Right lobe of liver (tissue), 4 donors: ENCODE measurements at regions not wholly inside any gene's neighbourhood (a gene's known extent, or its start where the extent isn't known, plus 50 kb on each side); places are given as distances from the start of the nearest gene placed in this dataset.

ENCODE experiments used
- CTCF ChIP-seq, 4 donors: fragments of 200-600 bp in 3 of 4; fragments of 450-650 bp in 1 of 4; IDR thresholded peaks; one replicate each; pipeline versions ENCODE4 v1.5.1 to v1.8.0; 2016 to 2022; ENCODE audit warnings: antibody characterized with exemption in 4 of 4, mild to moderate bottlenecking in 2 of 4
- POLR2A ChIP-seq: fragments of 450-650 bp; IDR thresholded peaks from one replicate; pipeline ENCODE4 v1.6.1; 2017; ENCODE audit warnings: antibody characterized with exemption, mild to moderate bottlenecking
- donor health status: DM: no; HTN: no; CAD: no.
- donor health status: DM: no; HTN: no; CAD: no.
- donor health status: DM: no; HTN: yes; CAD: no.

GRCh38 chr21:45351526-45352275 lies 53.3 kb upstream of the COL18A1 start:
- TF ChIP-seq CTCF (IDR thresholded peaks at IDR 0.05) (no peak), POLR2A (no peak)
